ENCODE measurements at regions not wholly inside any gene's neighbourhood (a gene's known extent, or its start where the extent isn't known, plus 50 kb on each side); places are given as distances from the start of the nearest gene placed in this dataset.

DNA sequence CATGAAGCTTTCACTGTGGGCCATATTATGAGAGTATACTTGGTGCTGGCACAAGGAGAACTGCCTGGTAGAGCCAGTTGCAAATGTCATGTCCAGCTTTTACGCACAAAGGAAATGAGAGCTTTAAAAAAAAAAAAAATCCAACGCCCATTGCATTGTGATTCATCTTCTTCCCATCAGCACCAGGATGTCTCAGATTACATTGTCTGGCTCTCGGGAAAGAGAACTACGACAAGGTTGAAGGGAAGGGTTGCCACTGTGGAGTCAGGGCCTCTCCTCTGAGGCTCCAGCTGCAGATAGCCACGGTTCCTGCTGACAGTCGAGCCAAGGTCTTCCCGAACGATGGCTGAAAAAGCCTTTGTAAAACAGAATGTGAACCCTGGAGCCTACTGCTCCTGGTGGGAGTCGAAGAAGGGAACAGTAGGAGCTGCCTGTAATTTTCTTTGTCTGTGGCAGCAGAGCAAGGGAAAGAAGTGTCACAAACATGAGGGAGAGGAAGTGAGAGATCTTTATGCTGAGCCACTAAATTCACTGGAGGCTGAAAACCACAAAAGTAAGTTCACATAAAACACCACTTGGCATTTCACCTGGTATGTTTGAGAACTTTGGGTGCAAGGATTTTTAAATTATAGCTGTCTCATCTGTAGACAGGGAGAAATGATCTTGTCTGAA lies 704.7 kb downstream of the DIAPH3 start:
- no peak for DNase-seq (ENCODE audit: extremely low read depth in 1 of 2, low read depth in 1 of 2)

DNA sequence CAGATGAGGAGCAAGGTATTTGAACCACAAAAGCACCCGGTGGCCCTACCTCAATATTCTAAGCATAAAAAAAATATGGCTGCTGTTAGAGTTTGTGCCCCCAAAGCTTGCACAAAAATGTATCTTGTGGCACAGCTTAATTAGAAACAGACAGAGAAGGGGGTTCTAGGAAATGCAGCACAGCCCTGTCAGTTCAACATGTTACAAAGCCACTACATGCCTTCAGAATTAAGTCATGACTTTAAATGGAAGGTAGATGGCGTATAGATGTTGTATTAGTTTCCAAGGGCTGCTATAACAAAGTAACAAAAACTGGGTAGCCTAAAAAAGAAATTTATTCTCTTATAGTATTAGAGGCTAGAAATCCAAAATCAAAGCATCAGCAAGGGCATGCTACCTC lies 703.8 kb downstream of the DIAPH3 start:
- no peak for DNase-seq (ENCODE audit: extremely low read depth in 1 of 2, low read depth in 1 of 2)

DNA sequence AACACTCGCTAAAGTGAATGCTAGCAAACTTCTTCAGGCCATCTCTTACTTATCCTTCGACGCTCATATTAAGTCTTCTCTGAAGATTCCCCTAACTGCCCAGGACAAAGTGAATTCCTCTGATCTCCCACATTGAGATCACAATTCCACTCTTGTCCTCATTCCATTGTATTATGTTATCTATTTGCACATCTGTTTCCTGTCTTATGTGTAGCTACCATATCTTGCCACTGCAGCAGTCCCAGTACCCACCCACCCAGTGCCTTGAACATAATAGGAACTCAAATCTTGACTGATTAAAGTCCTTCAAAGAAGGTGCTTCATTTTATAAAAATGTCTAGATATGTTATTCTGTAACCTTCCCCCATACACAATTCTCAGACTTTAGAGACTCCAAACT lies 702.3 kb downstream of the DIAPH3 start:
- DNase-seq (ENCODE audit: extremely low read depth in 1 of 2, low read depth in 1 of 2) = no peak

DNA sequence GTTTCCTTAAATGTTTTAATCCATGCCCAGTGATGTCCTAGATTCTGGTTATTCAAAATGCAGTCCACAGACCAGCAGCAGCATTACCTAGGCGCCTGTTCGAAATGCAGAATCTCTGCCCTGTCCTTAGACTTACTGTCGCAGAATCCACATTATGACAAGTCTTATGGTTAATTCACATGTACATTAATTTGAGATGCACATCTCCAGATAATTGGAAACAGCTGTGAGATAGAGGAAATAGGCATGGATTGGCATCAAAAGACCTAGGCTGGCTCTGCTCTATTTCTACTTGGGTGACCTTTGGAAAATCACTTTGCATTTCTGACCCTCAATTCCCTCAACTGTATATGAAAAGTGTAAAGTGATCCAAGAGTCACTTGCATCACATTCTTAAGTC lies 700.7 kb downstream of the DIAPH3 start:
- no peak for DNase-seq (ENCODE audit: extremely low read depth in 1 of 2, low read depth in 1 of 2)

DNA sequence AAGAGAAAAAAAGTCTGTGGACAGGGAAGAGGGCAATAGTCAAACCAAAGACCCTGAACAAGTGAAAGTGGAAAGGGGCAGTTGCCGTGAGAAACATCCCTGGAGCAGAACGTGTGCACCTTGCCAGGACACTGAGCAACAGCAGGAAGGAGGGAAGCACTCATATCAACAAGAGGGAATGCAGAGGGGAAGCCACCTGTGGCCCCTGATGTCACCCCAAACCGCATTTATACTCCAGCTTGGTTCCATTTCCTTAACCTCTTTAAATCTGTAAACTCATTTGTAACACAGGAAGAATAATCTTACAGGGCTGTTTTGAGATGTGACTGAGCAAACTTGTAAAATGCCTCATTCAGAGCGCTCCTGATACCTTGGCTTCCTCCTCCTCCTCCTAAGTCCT lies 698.8 kb downstream of the DIAPH3 start:
- DNase-seq (ENCODE audit: extremely low read depth in 1 of 2, low read depth in 1 of 2) = no peak

DNA sequence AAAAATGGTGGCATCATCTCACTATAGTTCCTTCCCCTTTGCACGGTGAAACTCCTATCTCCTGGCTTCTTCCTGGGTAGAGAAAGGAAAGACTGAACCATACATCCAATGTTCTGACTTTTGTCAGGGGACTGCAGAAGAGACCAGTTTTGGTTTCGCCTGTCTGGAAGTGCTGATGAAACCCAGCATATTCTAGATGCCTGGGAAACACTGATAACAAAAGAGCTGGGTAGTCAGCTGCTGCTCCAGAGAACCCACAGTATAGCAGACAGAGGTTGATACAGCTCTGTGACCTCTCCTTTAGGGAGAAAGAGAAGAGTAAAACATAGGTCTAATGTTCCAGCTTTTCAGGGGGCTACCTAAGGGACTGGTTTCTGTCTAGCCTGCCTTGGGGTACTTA lies 695.3 kb downstream of the DIAPH3 start:
- DNase-seq (ENCODE audit: extremely low read depth in 1 of 2, low read depth in 1 of 2) = no peak

DNA sequence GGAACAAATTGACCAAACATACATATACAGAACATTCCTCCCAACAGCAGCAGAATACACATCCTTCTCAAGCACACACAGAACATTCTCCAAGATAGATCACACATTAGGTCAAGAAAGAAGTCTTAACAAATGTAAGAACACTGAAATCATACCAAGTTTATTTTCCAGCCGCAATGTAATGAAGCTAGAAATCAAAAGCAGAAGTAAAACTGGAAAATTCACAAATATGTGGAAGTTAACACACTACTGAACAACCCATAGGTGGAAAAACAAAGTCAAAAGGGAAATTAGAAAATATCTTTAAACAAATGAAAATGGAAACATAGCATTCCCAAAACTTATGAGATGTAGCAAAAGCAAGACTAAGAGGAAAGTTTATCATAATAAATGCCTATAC lies 692.6 kb downstream of the DIAPH3 start:
- DNase-seq (ENCODE audit: extremely low read depth in 1 of 2, low read depth in 1 of 2) = no peak

DNA sequence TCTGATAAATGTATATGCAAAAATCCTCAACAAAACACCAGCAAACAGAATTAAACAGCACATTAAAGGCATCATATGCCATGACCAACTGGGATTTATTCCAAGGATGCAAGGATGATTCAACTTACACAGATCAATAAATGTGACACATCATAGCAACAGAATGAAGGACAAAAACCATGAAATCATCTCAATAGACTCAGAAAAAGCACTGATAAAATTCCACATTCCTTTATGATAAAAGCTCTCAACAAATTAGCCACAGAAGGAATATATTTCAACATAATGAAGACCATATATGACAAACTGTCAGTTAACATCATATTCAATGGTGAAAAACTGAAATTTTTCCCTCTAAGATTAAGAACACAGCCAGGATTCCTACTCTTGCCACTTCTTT lies 691.6 kb downstream of the DIAPH3 start:
- no peak for DNase-seq (ENCODE audit: extremely low read depth in 1 of 2, low read depth in 1 of 2)

DNA sequence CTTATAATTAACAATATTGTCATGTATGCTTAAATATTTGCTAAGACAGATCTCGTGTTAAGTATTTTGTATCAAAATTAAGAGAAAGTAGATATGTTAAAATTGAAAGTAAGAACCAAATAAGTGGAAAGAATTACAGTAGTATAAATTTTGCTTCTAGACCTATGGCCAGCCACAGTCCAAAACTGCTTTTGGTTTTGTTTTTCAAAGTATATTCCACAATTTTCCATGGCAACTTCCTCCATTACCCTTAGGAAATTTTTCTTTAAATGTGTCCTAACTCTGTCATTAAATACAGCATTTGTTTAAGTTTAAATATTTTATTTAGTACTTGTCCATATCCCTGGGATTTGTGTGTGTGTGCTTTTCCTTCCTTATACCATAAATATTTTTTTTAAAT lies 689.0 kb downstream of the DIAPH3 start:
- DNase-seq (ENCODE audit: extremely low read depth in 1 of 2, low read depth in 1 of 2) = no peak

DNA sequence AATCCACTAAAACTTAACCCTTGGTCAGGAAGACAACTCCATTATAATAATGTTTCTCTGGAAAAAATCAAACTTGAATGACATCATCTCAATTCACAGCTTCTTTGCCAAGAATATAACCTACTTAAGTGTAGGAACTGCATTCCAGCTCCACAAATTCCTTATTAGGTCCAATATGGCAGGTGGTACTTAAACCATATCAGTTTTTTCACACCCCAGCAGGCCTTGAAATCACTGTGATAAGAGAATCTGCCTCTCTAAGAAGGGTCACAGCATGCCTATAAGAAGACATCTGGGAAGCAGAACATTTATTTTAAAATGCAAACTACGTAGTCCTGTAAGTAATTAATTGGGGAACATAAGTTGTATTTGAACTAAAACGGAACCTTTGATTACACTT lies 687.8 kb downstream of the DIAPH3 start:
- DNase-seq (ENCODE audit: extremely low read depth in 1 of 2, low read depth in 1 of 2) = no peak

DNA sequence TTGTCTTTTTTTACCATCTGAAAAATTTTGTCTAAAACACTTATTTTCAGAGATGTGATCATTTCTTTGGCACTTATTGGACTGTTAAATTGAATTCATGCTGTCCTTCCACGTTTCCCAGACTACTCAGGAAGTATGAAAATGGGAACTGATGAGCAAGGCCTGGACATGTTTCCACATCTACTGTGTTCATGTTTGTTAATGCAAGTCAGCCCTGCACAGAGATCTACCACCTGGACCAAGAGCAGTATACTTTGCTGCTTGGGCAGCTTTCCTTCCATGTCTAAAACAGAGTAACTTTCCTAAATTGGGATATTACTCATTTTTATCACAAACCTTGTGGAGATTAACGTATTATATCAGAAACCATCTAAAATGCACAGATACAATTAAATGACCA lies 687.4 kb downstream of the DIAPH3 start:
- DNase-seq (ENCODE audit: extremely low read depth in 1 of 2, low read depth in 1 of 2) = no peak

DNA sequence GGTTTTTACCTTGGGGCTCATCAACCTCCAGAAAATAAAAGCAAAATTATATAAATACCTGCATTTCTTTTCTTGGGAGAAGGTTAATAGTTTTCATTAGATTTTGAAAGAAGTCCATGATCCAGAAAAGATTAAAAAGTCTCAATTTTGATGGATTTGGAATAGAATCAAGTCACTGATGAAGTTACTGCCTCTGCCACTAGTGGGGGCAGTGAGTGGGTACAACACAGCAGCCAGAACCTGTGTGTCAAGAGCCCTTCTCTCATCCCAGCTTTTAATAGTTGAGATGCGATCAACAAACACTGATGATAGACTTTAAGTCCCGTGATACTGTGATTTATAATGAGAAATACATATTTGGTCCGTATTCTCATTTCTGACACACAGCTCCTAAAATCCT lies 686.7 kb downstream of the DIAPH3 start:
- no peak for DNase-seq (ENCODE audit: extremely low read depth in 1 of 2, low read depth in 1 of 2)

DNA sequence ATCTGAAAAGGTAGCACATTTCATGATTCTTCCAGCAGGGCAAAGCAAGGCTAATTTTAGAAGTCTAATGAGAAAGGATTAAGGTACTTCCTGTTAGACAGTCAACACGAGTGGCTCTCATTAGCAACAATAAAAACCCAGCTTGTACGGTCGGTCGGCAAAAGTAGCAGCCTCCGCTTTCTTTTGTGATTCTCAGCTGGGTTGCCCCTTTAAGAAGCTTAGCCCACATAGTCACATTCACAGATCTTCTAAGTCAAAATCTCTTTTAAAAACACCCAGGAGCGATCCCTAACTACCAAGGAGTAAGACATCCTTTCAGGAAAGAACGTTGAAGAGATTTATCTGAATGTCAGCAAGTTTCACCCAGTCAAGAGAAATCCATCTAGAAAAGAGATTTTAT lies 684.8 kb downstream of the DIAPH3 start:
- no peak for DNase-seq (ENCODE audit: extremely low read depth in 1 of 2, low read depth in 1 of 2)

DNA sequence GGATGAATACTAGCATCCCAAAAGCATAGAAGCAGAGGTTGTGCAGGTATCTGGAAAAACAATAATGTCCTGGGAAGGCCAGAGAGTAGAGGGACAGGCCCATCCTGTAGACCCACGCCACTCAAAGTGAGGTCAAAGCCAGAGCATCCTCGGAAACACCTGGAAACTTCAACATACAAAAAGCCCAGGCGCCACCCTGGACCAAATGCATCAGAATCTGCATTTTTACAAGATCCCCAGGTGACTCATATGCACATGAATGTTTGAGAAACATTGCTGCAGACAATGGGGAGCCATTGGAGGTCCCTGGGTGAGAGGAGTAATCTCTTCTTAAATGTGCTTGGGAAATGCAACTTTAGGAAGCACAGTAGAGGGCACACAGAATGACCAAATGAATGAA lies 684.1 kb downstream of the DIAPH3 start:
- no peak for DNase-seq (ENCODE audit: extremely low read depth in 1 of 2, low read depth in 1 of 2)

DNA sequence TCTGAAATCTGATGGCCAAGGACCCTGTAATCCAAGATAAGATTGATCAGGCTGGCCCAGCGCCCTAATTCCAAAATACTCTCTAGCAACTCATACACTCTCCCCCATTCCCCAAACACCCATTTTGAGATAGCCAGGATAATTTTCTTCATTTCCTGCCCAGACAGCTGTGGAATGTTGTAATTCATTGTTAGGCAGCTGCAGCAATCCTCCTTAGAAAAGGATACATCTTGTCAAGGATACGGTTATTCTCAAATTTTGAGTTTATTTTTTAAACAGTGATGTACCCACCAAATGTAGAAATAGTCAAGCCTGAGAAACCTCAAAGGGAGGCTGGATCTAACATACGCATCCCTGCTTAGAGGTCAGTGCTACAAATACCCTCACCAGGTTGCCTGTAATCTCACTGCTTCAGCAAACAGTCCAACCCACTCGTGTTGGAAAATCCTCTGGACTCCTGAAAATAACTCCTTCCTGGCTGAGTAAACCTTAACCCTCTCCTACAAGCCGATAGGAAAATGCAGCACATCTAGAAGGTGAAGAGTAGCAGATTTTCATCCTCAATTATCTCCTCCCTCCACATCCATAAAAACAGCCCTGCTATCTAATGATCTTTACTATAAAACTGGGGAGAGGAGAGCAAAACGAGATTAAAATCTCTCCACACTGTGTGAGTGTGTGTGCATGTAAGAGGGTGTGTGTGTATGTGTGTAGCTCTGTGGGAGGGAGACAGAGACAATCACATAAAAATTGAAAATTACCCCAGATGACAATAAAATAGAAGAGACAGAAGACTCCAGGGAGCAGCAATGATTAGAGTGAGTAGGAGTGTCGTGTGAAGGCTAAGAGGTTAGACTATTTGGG lies 683.1 kb downstream of the DIAPH3 start:
- DNase-seq (ENCODE audit: extremely low read depth in 1 of 2, low read depth in 1 of 2) = no peak

DNA sequence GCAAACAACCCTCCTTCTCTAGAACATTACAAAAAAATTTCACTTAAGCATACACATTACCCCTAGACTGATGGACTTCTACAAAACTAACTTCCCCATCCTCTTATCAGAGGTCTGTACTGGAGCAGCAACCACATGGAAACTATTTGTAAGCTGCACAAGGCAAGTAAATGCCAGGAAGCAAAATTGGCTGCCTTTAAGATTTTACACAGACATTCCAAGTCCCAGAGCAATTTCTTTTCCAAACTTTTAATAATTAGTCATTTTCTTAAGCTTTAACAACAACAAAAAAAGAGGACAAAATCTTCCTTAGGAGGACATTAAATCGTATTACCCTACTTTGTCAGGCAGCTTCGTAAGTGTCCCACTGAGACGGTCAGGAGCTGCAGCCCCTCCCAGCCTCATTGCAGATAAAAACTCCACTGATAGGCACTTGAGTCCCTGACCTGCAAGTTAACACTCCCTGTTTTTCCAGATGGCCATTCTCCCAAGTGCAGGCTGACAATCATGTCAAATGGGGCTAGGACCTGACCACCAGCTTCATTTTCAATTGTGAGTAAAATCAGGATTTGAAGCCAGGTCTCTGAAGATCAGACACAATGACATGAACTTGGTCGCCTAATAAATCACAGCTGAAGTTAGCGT lies 680.1 kb downstream of the DIAPH3 start:
- DNase-seq (ENCODE audit: extremely low read depth in 1 of 2, low read depth in 1 of 2) = no peak

DNA sequence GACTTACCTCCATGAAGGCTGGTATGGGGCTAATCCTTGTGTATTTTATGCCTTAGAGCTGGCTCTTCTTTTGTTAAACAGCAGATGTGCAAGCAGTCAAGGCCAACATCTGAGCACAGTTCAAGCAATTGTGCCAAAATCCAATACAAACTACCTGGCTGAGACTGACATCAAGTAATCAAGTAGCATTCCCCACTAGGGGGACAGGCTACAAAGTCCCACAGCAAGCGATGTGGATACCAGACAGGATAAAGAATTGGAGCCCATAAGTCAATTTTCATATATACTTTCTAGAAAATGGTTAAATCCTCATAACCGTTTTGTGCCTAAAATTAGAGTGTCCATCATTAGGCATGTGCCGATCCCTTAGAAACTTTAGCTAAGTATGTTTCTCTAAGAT lies 675.8 kb downstream of the DIAPH3 start:
- DNase-seq (ENCODE audit: extremely low read depth in 1 of 2, low read depth in 1 of 2) = no peak

DNA sequence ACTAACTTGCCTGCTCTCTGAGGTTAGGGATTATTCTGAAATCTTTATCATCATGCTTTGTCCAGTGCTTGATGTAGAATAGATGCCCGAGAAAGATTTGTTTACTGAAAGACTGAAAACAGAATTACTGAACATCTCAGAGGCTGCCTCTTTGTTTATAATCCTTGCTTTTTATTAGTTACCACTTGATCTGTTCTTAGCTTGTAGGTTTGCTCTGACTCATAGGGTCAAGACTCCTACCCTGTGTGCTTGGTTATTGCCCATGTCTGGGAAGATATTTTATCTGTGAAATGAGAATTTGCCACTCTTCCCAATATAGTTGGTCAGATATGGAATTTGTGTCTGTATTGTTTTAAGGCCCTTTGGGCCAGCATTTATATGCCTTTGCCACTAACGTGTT lies 675.3 kb downstream of the DIAPH3 start:
- DNase-seq (ENCODE audit: extremely low read depth in 1 of 2, low read depth in 1 of 2) = no peak

DNA sequence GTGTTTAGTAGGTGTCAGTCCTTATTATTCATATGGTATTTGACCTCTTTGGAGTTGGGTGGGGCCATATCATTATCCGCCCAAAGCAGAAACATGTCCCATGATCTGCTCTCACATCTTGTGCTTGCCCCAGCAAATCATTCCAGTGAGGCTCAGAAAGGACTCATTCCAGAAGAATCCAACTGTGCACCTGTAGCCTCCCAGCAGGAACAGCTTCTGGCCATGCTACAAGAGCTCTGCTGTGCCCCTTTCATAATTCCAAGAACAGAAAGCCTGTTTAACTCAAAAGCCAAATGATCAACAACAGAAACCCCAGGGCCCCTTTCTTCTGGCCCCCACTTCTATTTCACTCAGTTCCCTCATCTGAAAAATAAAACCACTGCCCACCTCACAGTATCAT lies 673.1 kb downstream of the DIAPH3 start:
- DNase-seq (ENCODE audit: extremely low read depth in 1 of 2, low read depth in 1 of 2) = no peak

DNA sequence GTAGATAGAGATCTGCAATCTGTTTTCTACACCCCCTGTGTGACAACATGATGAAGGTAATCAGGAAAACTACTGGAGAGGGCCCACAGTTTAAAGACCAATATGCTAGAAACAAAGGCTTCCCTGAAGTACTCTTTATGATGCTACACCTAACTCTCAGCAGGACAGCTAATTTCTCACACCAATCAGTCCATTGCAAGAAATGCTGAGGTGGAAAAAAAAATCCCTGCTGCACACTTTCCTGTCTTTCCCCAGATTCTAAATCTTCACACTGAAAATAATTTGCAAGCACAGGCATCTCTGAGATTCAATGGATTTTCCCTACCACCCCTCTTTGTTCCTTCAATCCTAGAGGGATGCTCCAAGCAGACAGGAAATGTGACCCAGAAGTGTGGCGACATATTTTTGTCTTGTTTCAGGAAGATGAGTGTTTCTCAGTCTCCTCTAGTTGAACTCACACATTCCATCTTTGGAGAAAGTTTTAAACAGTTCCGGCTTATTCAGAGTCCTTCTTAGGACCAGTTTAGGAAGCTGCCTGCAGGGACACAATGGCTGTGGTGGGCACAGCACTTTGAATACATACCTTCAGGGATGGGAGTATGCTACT lies 671.6 kb downstream of the DIAPH3 start:
- DNase-seq (ENCODE audit: extremely low read depth in 1 of 2, low read depth in 1 of 2) = no peak

DNA sequence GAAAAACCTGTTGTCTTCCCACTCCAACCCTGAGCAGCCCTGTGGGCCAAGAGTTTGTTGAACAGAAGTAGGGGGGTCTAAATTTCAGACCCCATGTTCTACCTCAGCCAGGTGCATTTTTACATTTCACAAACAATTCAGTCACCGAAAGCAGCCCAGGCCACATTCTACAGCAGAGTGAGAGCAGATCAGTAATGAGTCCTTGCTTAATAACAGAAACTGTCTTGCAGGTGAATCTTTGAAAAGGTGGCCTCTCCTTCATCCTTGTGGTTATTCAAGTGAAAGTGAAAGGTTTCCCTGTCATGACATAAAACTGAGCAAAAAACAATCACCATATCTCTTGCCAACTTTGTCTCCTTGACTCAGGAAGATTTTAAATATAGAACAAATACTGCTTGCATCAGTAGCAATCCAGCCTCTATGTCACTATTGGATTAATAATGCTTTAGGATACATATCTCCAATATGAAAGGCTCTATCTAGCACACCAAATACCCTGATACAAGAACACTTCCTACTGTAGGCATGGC lies 670.2 kb downstream of the DIAPH3 start:
- DNase-seq (ENCODE audit: extremely low read depth in 1 of 2, low read depth in 1 of 2) = no peak
